ENCODE measurements at regions not wholly inside any gene's neighbourhood (a gene's known extent, or its start where the extent isn't known, plus 50 kb on each side); places are given as distances from the start of the nearest gene placed in this dataset.

DNA sequence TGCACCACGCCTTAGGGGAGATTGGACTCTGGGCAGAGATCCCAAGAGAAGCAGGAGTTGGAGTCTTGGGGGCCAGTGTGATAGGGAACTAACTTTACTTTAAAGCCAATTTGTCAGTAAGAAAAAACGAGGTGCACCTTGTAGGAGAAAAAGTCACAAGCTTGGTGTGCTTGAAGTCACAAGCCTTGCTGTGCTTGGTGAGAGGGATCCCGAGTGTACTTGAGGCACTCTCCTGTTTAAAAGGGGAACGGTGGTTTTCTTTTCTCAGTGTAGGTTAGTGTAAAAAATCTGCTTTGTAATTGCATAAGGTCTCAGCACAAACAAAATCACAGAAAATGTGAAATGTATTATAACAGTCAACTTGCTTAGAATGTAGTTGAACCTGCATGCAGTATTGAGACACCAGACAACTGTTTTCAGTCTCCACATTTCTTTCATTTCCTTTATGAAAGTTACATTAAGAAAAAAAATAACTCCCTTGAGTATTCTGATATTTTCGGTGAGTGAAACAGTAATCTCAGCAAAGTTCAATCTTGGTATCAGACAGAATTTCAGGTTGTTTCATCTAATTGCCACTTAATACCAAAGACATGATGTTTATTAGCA is 111.1 kb upstream of the DUSP22 start:
- TF ChIP-seq CTCF (IDR thresholded peaks at IDR 0.05) = no peak
- no peak for TF ChIP-seq POLR2A (IDR thresholded peaks at IDR 0.05)
